ENCODE measurements at regions not wholly inside any gene's neighbourhood (a gene's known extent, or its start where the extent isn't known, plus 50 kb on each side); places are given as distances from the start of the nearest gene placed in this dataset.

DNA sequence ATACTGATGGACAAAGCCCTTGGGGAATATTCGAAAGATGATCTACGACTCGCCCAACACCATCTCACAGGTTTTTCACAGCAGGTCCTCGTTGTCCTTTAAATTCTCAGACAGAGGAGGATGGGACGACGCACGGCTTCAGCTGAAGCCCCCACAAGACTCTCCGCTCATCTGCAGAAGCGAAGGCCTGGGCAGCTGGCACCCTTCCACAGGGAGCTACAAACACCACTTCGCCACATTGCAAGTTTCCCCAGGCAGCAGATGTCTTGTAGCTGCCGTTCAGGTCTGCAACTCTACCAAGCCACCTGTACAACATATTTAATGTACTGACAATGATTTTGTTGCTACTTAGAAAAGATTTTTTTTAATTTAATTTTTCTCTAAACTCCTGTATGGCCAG is 642.9 kb downstream of the ZEB2 start:
- Histone ChIP-seq H3K4me3 (no peak overlapping the region), H3K27me3 (no peaks in the 10 kb centered on the region), H3F3A (ENCODE audit: low read depth) (peaks cover 12% of the 10 kb centered on the region), H3K9ac (no peak overlapping the region), H3K4me2 (no peak overlapping the region), H3K4me1 (peaks cover 24% of the 10 kb centered on the region), H3K36me3 (peaks cover 3% of the 10 kb centered on the region), H2AFZ (replicated peaks) (peak overlapping the region; percentile 53), H3K9me3 (ENCODE audit: low read depth) (peaks cover 2% of the 10 kb centered on the region), H3K27ac (no peak overlapping the region), H3K79me2 (ENCODE audit: low read depth) (no peaks in the 10 kb centered on the region), H4K20me1 (ENCODE audit: low read depth) (no peaks in the 10 kb centered on the region)
- DNase-seq (ENCODE audit: low spot score), result no peak
- Mint-ChIP-seq H3K27me3 (ENCODE audit: insufficient read depth, low read depth) (peaks cover 5% of the 10 kb centered on the region), H3K36me3 (no peaks in the 10 kb centered on the region), H3K9me3 (no peaks in the 10 kb centered on the region), H3K27ac (no peak overlapping the region), H3K4me3 (no peak overlapping the region), H3K4me1 (no peaks in the 10 kb centered on the region)
- TF ChIP-seq EZH2 (IDR thresholded peaks at IDR 0.05) (no peak), EZH2phosphoT487 (IDR thresholded peaks at IDR 0.05) (no peak), CTCF (IDR thresholded peaks at IDR 0.05) (no peak)

DNA sequence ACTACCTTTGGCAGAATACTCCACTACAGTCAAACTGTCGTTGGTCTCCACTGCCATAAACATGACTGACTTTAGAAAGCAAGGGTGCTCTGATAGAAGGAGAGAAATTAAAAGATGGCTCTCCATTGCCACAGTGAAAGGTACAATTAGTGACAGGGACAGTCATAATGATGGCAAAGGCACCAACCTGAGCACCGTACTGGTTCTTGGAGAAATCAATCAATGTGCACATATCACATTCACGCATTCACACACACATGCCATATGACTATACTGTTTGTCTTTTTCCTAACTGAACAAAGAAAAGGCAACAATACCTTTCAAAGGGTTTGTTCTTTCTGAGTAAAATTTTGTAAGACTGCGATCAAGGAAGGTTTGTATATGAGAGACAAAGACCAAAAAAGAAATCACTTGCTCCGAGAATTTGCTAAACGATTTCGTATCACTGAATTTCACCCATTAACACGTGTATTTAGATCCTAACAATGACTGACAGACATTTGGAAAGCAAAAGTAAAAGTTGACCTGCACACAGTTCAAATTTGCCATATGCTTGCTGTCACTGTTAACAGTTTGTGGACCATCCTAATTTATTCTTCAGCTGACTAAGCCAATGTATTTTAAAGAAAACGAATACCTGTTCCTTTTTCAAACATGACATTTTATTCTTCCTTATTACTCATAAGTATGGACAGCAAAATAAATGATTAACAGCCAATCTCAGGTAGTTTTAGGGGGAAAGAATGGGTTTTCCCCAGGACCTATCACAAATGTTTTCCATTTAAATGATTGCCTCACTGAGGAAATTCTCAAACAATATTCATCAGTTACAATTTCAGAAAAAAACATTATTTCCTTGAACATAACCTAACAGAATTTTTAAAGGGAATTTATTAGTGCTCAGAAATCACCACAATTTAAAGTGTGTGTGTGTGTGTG is 644.4 kb downstream of the ZEB2 start:
- Mint-ChIP-seq H3K27me3 (ENCODE audit: insufficient read depth, low read depth) (peaks cover 2% of the 10 kb centered on the region), H3K36me3 (no peaks in the 10 kb centered on the region), H3K4me3 (no peak overlapping the region), H3K27ac (no peak overlapping the region), H3K4me1 (no peaks in the 10 kb centered on the region), H3K9me3 (peaks cover 7% of the 10 kb centered on the region)
- Histone ChIP-seq H3K9me3 (ENCODE audit: low read depth) (peaks cover 12% of the 10 kb centered on the region), H3K9ac (no peak overlapping the region), H3K79me2 (ENCODE audit: low read depth) (no peaks in the 10 kb centered on the region), H3F3A (ENCODE audit: low read depth) (peaks cover 12% of the 10 kb centered on the region), H3K4me3 (no peak overlapping the region), H2AFZ (replicated peaks) (no peak overlapping the region), H4K20me1 (ENCODE audit: low read depth) (no peaks in the 10 kb centered on the region), H3K27me3 (no peaks in the 10 kb centered on the region), H3K27ac (no peak overlapping the region), H3K4me2 (no peak overlapping the region), H3K4me1 (peaks cover 24% of the 10 kb centered on the region), H3K36me3 (peaks cover 8% of the 10 kb centered on the region)
- DNase-seq (ENCODE audit: low spot score), result no peak
- TF ChIP-seq CTCF (IDR thresholded peaks at IDR 0.05) (no peak), EZH2 (IDR thresholded peaks at IDR 0.05) (no peak), EZH2phosphoT487 (IDR thresholded peaks at IDR 0.05) (no peak)

- Histone ChIP-seq H3K4me3 (no peak overlapping the region), H3F3A (ENCODE audit: low read depth) (peaks cover 12% of the 10 kb centered on the region)
- H3K4me3 Mint-ChIP-seq, result no peak overlapping the region
Measured at GRCh38 chr2:143873886-143874285, 646.0 kb downstream of the ZEB2 start.

More at GRCh38 chr2:143873886-143874285, 646.0 kb downstream of the ZEB2 start:
- Histone ChIP-seq H4K20me1 (ENCODE audit: low read depth) (no peaks in the 10 kb centered on the region), H3K79me2 (ENCODE audit: low read depth) (no peaks in the 10 kb centered on the region), H3K27ac (no peak overlapping the region), H3K9ac (no peak overlapping the region), H3K9me3 (ENCODE audit: low read depth) (peaks cover 19% of the 10 kb centered on the region), H3K27me3 (no peaks in the 10 kb centered on the region), H3K4me1 (peaks cover 24% of the 10 kb centered on the region), H3K4me2 (no peak overlapping the region), H2AFZ (replicated peaks) (no peak overlapping the region), H3K36me3 (peaks cover 8% of the 10 kb centered on the region)
- H3K27ac Mint-ChIP-seq, result no peak overlapping the region
- peaks cover 2% of the 10 kb centered on the region for H3K27me3 Mint-ChIP-seq (ENCODE audit: insufficient read depth, low read depth)
- TF ChIP-seq EZH2 (IDR thresholded peaks at IDR 0.05) (no peak), CTCF (IDR thresholded peaks at IDR 0.05) (no peak), EZH2phosphoT487 (IDR thresholded peaks at IDR 0.05) (no peak)
- no peaks in the 10 kb centered on the region for H3K4me1 Mint-ChIP-seq
- no peak for DNase-seq (ENCODE audit: low spot score)
- peaks cover 14% of the 10 kb centered on the region for H3K9me3 Mint-ChIP-seq
- H3K36me3 Mint-ChIP-seq, result no peaks in the 10 kb centered on the region

Data from neural progenitor cell (in vitro differentiated cells).